C4-2B (cell line): ENCODE measurements at regions not wholly inside any gene's neighbourhood (a gene's known extent, or its start where the extent isn't known, plus 50 kb on each side); places are given as distances from the start of the nearest gene placed in this dataset.

ENCODE experiments used
- H3K27ac ChIP-seq: fragments of 450-650 bp; 2 replicates; pipeline ENCODE4 v1.5.1; 2017
- CTCF ChIP-seq: fragments of 450-650 bp; conservative IDR thresholded peaks from 2 replicates; pipeline ENCODE4 v1.5.1; 2017; ENCODE audit warnings: mild to moderate bottlenecking
- ZFX ChIP-seq: fragments of 450-650 bp; IDR thresholded peaks from 2 replicates; pipeline ENCODE4 v1.6.1; 2017

GRCh38 chr1:5256793-5257192, 602.4 kb downstream of the AJAP1 start:
- TF ChIP-seq CTCF (no peak), ZFX (no peak)
- no peak overlapping the region for H3K27ac ChIP-seq

GRCh38 chr1:5254975-5255374, 600.6 kb downstream of the AJAP1 start:
- TF ChIP-seq ZFX (no peak), CTCF (no peak)

GRCh38 chr1:5254131-5254725, 599.8 kb downstream of the AJAP1 start:
- H3K27ac ChIP-seq, result no peak overlapping the region
- TF ChIP-seq CTCF (no peak), ZFX (no peak)

More at GRCh38 chr1:5254975-5255374, 600.6 kb downstream of the AJAP1 start:
- H3K27ac ChIP-seq, result no peak overlapping the region

GRCh38 chr1:5253036-5253435, 598.6 kb downstream of the AJAP1 start:
- H3K27ac ChIP-seq, result no peak overlapping the region
- TF ChIP-seq CTCF (no peak), ZFX (no peak)

- TF ChIP-seq CTCF (no peak), ZFX (no peak)
- no peak overlapping the region for H3K27ac ChIP-seq
These were observed 595.9 kb downstream of the AJAP1 start for GRCh38 chr1:5250336-5250735.

GRCh38 chr1:5245348-5245747, 590.9 kb downstream of the AJAP1 start:
- no peak for TF ChIP-seq ZFX
- H3K27ac ChIP-seq, result no peak overlapping the region; the same call in 1 of the 2 replicates

GRCh38 chr1:5244631-5245285, 590.3 kb downstream of the AJAP1 start:
- no peak overlapping the region; the same call in 1 of the 2 replicates for H3K27ac ChIP-seq
- no peak for TF ChIP-seq ZFX
- no peak for TF ChIP-seq CTCF

- TF ChIP-seq ZFX, result no peak
- no peak for TF ChIP-seq CTCF
- no peak overlapping the region for H3K27ac ChIP-seq
These were observed 588.4 kb downstream of the AJAP1 start for GRCh38 chr1:5242850-5243249.
